NCI-H774 (cell line): ENCODE measurements at regions not wholly inside any gene's neighbourhood (a gene's known extent, or its start where the extent isn't known, plus 50 kb on each side); places are given as distances from the start of the nearest gene placed in this dataset.

ENCODE experiments used
- DNase-seq: peaks from one replicate; lab custom pipeline; 2025; lab: John Stamatoyannopoulos, UW

GRCh38 chr15:99440551-99441443 is 125.0 kb upstream of the MEF2A start:
- no peak for DNase-seq

DNA sequence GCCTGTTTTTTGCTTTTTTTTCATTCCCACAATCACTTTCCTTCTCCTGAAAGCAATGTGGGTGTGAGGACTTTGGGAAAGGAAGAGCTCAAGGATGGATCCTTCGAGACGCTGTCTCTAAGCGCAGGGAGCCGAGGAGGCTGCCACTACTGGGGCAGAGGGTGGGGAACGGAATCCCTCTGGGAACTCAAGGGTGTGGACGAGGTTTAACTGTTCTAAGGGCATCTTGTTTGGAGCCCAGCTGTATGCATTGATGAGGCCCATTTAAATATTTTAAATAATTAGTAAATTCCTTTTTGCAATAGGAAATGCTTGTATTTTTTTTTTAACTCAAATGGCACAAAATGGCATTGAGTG is 124.4 kb upstream of the MEF2A start:
- no peak for DNase-seq

DNA sequence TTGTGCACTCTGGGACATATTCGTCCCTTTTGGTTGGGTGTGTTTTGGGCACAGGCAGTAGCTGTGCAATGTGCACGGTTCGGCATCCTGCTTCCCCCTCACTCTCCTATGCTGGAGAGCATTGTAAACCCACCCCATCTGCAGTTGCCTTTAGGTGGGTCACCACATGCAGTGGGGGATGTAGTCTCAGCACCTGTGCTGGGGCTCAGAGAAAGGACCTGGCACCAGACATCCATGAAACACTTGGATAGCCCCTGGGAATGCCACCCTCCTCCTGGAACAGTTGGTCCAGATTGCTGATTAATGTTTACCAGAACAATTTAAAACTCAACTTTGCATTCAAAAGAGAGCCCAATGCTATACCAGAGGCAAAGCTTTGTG is 123.9 kb upstream of the MEF2A start:
- no peak for DNase-seq

DNA sequence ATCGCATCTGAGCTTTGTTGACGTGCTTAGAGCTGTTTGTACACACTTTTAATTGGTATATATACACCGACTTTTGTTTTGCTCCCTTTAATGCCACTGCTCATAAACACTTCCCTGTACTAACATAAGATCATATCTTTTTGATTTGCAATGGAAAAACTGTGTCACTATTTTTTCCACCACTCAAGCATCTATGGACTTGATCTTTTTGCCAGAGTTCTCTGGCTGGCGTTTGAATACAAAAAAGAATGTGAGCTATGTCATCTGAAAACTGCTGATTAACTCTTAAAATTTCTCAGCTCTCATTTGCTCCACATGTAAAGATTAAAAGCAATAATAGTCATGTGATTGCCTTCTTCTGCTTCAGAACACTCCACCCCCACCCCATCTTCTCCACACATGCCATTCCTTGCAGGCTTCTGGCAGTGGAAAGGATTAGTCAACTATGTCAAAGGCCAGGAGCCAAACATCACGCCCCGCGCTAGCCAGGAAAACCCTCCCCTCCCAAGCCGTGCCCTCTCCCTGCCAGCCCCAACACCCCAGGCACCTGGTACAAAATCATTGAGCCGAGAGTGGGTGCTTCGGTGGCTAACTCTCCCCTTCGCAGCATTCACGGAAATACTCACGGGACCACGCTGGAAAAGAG is 123.4 kb upstream of the MEF2A start:
- no peak for DNase-seq

DNA sequence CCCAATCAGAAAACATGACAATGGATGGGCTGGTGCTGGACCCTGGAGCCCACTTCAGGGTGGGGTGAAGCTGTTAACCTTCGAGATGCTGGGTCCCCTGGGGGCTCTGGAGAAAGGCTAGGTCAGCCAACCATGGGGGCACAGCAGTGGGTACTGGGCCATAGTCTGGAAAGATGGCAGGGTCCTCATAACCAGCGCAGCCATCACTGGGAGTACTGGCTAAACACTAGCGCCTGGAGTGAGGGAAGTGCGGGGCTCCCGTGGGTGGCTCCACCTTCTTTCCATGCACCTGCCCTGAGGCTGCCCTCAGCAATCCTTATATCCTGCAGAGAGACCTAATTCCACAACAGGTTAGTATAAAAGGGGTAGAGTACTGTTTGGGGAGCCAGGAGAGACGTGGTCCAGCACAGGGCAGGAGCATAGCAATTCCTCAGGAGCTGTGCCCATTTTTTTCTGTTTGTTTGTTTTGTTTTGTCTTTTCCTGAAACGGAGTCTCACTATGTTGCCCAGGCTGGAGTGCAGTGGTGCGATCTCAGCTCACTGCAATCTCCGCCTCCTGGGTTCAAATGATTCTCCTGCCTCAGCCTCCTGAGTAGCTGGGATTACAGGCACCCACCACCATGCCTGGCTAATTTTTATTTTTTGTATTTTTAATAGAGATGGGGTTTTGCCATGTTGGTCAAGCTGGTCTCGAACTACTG is 122.6 kb upstream of the MEF2A start:
- DNase-seq, result no peak

GRCh38 chr15:99443768-99444446 is 121.9 kb upstream of the MEF2A start:
- no peak for DNase-seq

- DNase-seq, result no peak
Observed at GRCh38 chr15:99445272-99445850, 120.4 kb upstream of the MEF2A start.

GRCh38 chr15:99446565-99447496 is 119.0 kb upstream of the MEF2A start:
- peak; percentile 56 for DNase-seq

DNA sequence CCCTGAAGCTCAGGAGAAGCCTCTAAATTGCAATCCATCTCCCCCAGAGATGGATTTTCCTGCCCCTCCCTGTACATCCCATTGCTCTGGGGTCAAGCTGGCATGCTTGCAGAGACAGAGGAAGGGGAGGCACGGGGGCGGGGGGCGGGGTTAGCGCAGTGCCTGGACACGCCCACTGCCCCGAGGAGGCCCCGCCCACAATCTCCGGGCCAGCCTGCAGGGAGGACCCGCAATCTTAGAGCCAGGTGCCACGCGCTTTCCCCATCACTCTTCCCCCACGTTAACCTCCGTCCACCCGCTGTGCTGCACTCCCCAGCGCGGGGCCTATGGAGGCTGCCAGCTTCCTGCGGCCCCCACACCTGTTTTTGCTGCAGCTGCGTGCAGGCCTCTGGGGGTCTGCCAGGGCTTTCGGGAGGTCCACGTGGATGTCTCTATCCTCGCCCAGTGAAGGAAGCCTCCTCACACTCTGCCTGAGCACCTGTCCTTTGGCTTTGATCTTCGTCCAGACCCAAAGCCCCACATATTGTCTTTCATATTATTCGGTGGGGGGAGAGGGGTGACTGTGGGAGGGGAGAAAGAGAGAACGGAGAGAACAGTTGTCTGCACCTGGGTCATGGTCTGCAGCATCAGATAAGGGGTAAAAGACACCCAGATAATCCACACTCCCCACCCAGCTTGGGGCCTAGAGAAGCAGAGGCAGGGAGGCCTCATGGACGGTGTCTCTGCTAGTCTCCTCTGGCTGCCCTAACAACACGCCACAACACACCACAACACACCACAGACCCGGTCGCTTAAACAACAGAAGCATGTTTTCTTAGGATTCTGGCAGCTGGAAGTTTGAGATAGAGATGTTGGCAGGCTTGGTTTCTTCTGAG is 118.0 kb upstream of the MEF2A start:
- DNase-seq, result peak; percentile 14

DNA sequence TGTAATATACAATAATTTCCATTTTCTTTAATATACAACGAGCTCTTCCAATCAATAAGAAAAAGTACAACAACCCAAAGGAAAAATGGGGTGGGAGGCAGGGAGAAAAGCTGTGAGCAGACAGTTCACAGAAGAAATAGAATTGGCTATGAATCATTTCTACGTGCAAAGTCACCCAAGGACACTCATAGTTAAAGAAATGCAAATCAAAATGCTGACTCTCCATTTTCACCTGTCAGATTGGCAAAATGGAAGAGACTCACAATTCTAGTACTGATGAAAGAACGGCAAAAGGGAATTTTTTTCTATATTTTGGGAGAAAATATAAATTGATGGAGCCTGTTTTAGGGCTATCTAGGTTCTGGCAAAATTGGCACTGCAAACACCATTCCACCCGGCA is 116.3 kb upstream of the MEF2A start:
- DNase-seq, result no peak

- peak; percentile 4 for DNase-seq
Observed at GRCh38 chr15:99450896-99451358, 114.9 kb upstream of the MEF2A start.

- DNase-seq, result no peak
Observed at GRCh38 chr15:99451484-99451883, 114.3 kb upstream of the MEF2A start.

- DNase-seq, result no peak
Observed at GRCh38 chr15:99452010-99452409, 113.8 kb upstream of the MEF2A start.

DNA sequence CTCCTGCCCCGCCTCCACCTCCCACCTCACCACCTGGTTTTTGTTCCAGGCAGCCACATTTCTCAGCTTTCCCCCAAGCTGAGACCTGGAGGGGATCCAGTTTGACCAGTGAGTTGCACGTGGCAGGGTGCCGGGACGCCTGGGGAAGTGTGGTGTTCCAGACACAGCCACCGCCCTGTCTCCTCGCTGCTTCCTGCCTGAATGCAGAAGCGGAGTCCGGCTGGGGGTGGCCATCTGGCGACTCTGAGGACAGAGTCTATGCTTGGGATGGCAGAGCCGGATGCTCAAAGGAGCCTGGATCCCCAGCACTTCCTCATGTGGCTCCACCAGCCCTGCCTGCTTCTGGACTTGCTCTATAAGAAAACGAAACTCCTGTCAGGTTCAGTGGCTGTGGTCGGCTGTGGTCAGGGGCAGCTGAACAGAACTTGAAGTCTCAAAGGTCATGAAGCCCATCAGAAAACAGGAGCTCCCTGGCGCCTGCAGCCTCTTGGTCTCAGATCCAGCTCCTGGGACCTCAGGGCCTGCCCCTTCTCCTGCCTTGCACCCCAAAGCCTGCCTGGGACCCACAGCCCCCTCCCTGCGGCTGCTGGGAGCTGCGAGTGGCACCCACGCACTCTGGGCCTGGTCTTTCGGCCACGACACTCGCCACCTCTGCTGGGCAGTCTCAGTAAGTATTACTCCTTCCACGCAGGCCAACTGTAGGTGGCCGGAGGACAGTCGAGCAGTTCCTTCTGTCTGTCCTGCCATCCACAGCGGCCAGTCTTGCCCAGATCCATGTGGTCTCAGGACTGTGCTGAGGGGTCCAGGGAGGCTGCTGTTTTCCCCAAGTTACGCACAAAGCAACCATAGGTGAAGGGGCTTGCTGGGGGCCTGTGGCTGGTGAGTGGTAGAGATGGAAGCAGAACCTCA is 112.8 kb upstream of the MEF2A start:
- no peak for DNase-seq

- no peak for DNase-seq
Observed at GRCh38 chr15:99453637-99454030, 112.2 kb upstream of the MEF2A start.

GRCh38 chr15:99454107-99454809 is 111.5 kb upstream of the MEF2A start:
- DNase-seq, result no peak

- no peak for DNase-seq
Observed at GRCh38 chr15:99454941-99455788, 110.6 kb upstream of the MEF2A start.
